B cell (primary cell): ENCODE measurements at regions not wholly inside any gene's neighbourhood (a gene's known extent, or its start where the extent isn't known, plus 50 kb on each side); places are given as distances from the start of the nearest gene placed in this dataset.

Experiments used
- ATAC-seq: fragments of 200-7000 bp; cut with Tn5 transposase; one replicate; pipeline ENCODE4 v1.10.0; 2021; ENCODE audit warnings: low read depth, mild to moderate bottlenecking, moderate number of reproducible peaks, moderate library complexity
- CTCF ChIA-PET: fragments of 350-600 bp; sonication (Branson Sonifier 250); formaldehyde crosslinking; loops from one replicate; lab custom pipeline; 2021; ENCODE audit warnings: antibody characterized with exemption, inconsistent platforms; lab: Charles Lee
- POLR2A ChIA-PET: fragments of 350-600 bp; sonication (Branson Sonifier 250); formaldehyde crosslinking; loops from one replicate; lab custom pipeline; 2021; ENCODE audit warnings: antibody characterized with exemption; lab: Charles Lee
- DNase-seq: peaks from one replicate; pipeline ENCODE4 v3.0.0; 2013
- H2AFZ ChIP-seq: 2 replicates; pipeline ENCODE4 v1.6.1; 2012; ENCODE audit warnings: mild to moderate bottlenecking, low read depth, low read length; ENCODE audit not compliant: insufficient read depth, poor library complexity, severe bottlenecking
- H3K27ac ChIP-seq, 2 donors: 1 replicate in 1 of 2; 2 replicates in 1 of 2; pipeline ENCODE4 v1.5.1; 2012 to 2013; ENCODE audit warnings: low read length in 2 of 2, mild to moderate bottlenecking in 2 of 2, moderate library complexity in 1 of 2
- H3K27me3 ChIP-seq, 4 experiments: fragments of 200-600 bp in 1 of 4; sonication (generic) in 1 of 4; replicated peaks in 1 of 4; 1 replicate in 2 of 4; 2 replicates in 2 of 4; pipeline versions ENCODE4 v1.6.1 to v1.7.0; 2013 to 2016; ENCODE audit warnings: low read length in 3 of 4, mild to moderate bottlenecking in 2 of 4, mixed read lengths in 1 of 4, moderate library complexity in 1 of 4; ENCODE audit not compliant: insufficient read depth in 4 of 4, control insufficient read depth in 3 of 4; ENCODE audit errors: control extremely low read depth in 1 of 4
- H3K36me3 ChIP-seq, 2 experiments: replicated peaks in 1 of 2; 1 replicate in 1 of 2; 2 replicates in 1 of 2; pipeline versions ENCODE4 v1.6.1 to v1.7.1; 2013; ENCODE audit warnings: low read length in 1 of 2; ENCODE audit not compliant: insufficient read depth in 2 of 2, control insufficient read depth in 1 of 2; ENCODE audit errors: control extremely low read depth in 1 of 2, extremely low read depth in 1 of 2
- H3K4me1 ChIP-seq, 2 donors: fragments of 200-600 bp in 1 of 2; sonication (generic) in 1 of 2; 1 replicate in 1 of 2; 2 replicates in 1 of 2; pipeline versions ENCODE4 v1.5.1 to v1.6.1; 2013 to 2017; ENCODE audit warnings: low read length in 2 of 2; ENCODE audit not compliant: control insufficient read depth in 2 of 2, insufficient read depth in 2 of 2
- H3K4me2 ChIP-seq: replicated peaks from 2 replicates; pipeline ENCODE3; 2012; ENCODE audit warnings: mild to moderate bottlenecking, low read depth, low read length; ENCODE audit not compliant: poor library complexity, severe bottlenecking
- H3K4me3 ChIP-seq, 5 experiments: fragments of 200-600 bp in 1 of 5; sonication (generic) in 1 of 5; 1 replicate in 3 of 5; 2 replicates in 2 of 5; pipeline versions ENCODE4 v1.5.1 to v1.7.0; 2011 to 2016; ENCODE audit warnings: low read length in 4 of 5, mild to moderate bottlenecking in 4 of 5, low read depth in 2 of 5, control low read depth in 1 of 5, moderate library complexity in 1 of 5; ENCODE audit not compliant: insufficient read depth in 1 of 5; ENCODE audit errors: control extremely low read depth in 1 of 5, extremely low read depth in 1 of 5
- H3K79me2 ChIP-seq: fragments of 200-600 bp; sonication (generic); one replicate; pipeline ENCODE4 v1.6.0; 2016; ENCODE audit warnings: low read length; ENCODE audit not compliant: control insufficient read depth, insufficient read depth
- H3K9ac ChIP-seq: fragments of 200-600 bp; sonication (generic); 2 replicates; pipeline ENCODE4 v1.6.1; 2017; ENCODE audit warnings: mild to moderate bottlenecking, low read length, moderate library complexity
- H3K9me3 ChIP-seq, 3 donors: one replicate each; pipeline versions ENCODE4 v1.6.1 to v1.7.1; 2013; ENCODE audit warnings: low read length in 2 of 3; ENCODE audit not compliant: control insufficient read depth in 2 of 3, insufficient read depth in 1 of 3; ENCODE audit errors: control extremely low read depth in 1 of 3
- H4K20me1 ChIP-seq: 2 replicates; pipeline ENCODE4 v1.6.0; 2012; ENCODE audit warnings: mild to moderate bottlenecking, low read length; ENCODE audit not compliant: insufficient read depth, control insufficient read depth, poor library complexity, severe bottlenecking
- H3K27ac Mint-ChIP-seq: one replicate; pipeline ENCODE4 v1.8.0; 2021; ENCODE audit warnings: mixed read lengths
- H3K27me3 Mint-ChIP-seq: one replicate; pipeline ENCODE4 v1.8.0; 2021; ENCODE audit warnings: mixed read lengths
- H3K4me1 Mint-ChIP-seq: one replicate; pipeline ENCODE4 v1.8.0; 2021; ENCODE audit warnings: mixed read lengths
- H3K4me3 Mint-ChIP-seq: one replicate; pipeline ENCODE4 v1.8.0; 2021; ENCODE audit warnings: mixed read lengths
- H3K9me3 Mint-ChIP-seq: one replicate; pipeline ENCODE4 v1.8.0; 2022; ENCODE audit warnings: mixed read lengths; ENCODE audit not compliant: insufficient read depth
- CTCF ChIP-seq: fragments of 200-600 bp; IDR thresholded peaks from one replicate; pipeline ENCODE4 v1.8.0; 2022; ENCODE audit warnings: antibody characterized with exemption, mild to moderate bottlenecking
- EZH2 ChIP-seq: IDR thresholded peaks from 2 replicates; pipeline ENCODE4 v1.6.1; 2012; ENCODE audit warnings: borderline replicate concordance, low read depth, mild to moderate bottlenecking, moderate library complexity, low read length; ENCODE audit not compliant: insufficient read depth, poor library complexity, severe bottlenecking
- WGBS: methylation state at CpG from one replicate; pipeline ENCODE4 v1.1.5; 2013; ENCODE audit warnings: missing lambda C conversion rate; ENCODE audit not compliant: insufficient coverage; 5-methylcytosine and 5-hydroxymethylcytosine counted together
- intact Hi-C: fragments of 100-400 bp; cut with micrococcal nuclease; formaldehyde crosslinking; loops from one replicate; pipeline ENCODE4 v1.10.0; 2022

- ATAC-seq (no peak), DNase-seq (no peak)
- no peaks in the 10 kb centered on the region for H3K27me3 ChIP-seq
- intact Hi-C loops = no loop called here
- POLR2A ChIA-PET = no interaction called here
- WGBS = no CpG with 5 or more reads among the region's 3 CpGs
- H3K36me3 ChIP-seq = no peaks in the 10 kb centered on the region
- no peaks in the 10 kb centered on the region for H3K79me2 ChIP-seq
- H2AFZ ChIP-seq = no peak overlapping the region
- no peak for TF ChIP-seq EZH2
- no peak for TF ChIP-seq CTCF
- H3K4me3 ChIP-seq = no peak overlapping the region
- H3K9me3 Mint-ChIP-seq = no peaks in the 10 kb centered on the region
- no peaks in the 10 kb centered on the region for H3K4me1 ChIP-seq
- CTCF ChIA-PET = no interaction called here
- no peaks in the 10 kb centered on the region for H3K9me3 ChIP-seq
- H3K27me3 Mint-ChIP-seq = no peaks in the 10 kb centered on the region
- no peak overlapping the region for H3K27ac Mint-ChIP-seq
- no peaks in the 10 kb centered on the region for H3K4me1 Mint-ChIP-seq
- no peak overlapping the region for H3K4me3 Mint-ChIP-seq
- H3K4me2 ChIP-seq = no peak overlapping the region
- no peak overlapping the region for H3K27ac ChIP-seq
- no peaks in the 10 kb centered on the region for H4K20me1 ChIP-seq
- H3K9ac ChIP-seq = no peak overlapping the region
These were observed 126.7 kb upstream of the AGA start for GRCh38 chr4:177568931-177569330.

GRCh38 chr4:177569434-177569833, 127.2 kb upstream of the AGA start:
- Mint-ChIP-seq H3K4me3 (no peak overlapping the region), H3K9me3 (no peaks in the 10 kb centered on the region), H3K4me1 (no peaks in the 10 kb centered on the region), H3K27ac (no peak overlapping the region), H3K27me3 (no peaks in the 10 kb centered on the region)
- Histone ChIP-seq H3K4me3 (no peak overlapping the region), H3K4me2 (no peak overlapping the region), H3K4me1 (no peaks in the 10 kb centered on the region), H3K27ac (no peak overlapping the region), H3K9ac (no peak overlapping the region), H3K27me3 (no peaks in the 10 kb centered on the region), H2AFZ (no peak overlapping the region), H3K9me3 (no peaks in the 10 kb centered on the region), H3K36me3 (no peaks in the 10 kb centered on the region), H3K79me2 (no peaks in the 10 kb centered on the region), H4K20me1 (no peaks in the 10 kb centered on the region)
- ATAC-seq (no peak), DNase-seq (no peak)
- 80% methylated on average over 1 of the region's 1 CpG for WGBS
- CTCF ChIA-PET = no interaction called here
- POLR2A ChIA-PET = no interaction called here
- no peak for TF ChIP-seq EZH2
- intact Hi-C loops = no loop called here
